LNCaP clone FGC (cell line): ENCODE measurements at regions not wholly inside any gene's neighbourhood (a gene's known extent, or its start where the extent isn't known, plus 50 kb on each side); places are given as distances from the start of the nearest gene placed in this dataset.

ENCODE experiments used
- DNase-seq: peaks from one replicate; pipeline ENCODE4 v3.0.0-alpha.2; 2011; ENCODE audit warnings: low read depth
- H3K4me3 ChIP-seq: 2 replicates; pipeline ENCODE4 v1.5.1; 2011; ENCODE audit warnings: mild to moderate bottlenecking, low read depth, low read length, control low read depth
- CTCF ChIP-seq: IDR thresholded peaks from 2 replicates; pipeline ENCODE4 v1.5.1; 2012; ENCODE audit warnings: mild to moderate bottlenecking; ENCODE audit not compliant: control insufficient read depth, insufficient read depth; ENCODE audit errors: extremely low read depth

GRCh38 chr2:199693861-199694260, 157.1 kb downstream of the FTCDNL1 start:
- no peak for TF ChIP-seq CTCF
- no peak overlapping the region for H3K4me3 ChIP-seq
- DNase-seq = no peak

- TF ChIP-seq CTCF = no peak
- peak; percentile 27 for DNase-seq
These were observed 158.5 kb downstream of the FTCDNL1 start for GRCh38 chr2:199692489-199692888.

GRCh38 chr2:199690225-199690624, 160.8 kb downstream of the FTCDNL1 start:
- TF ChIP-seq CTCF = no peak
- no peak for DNase-seq
- H3K4me3 ChIP-seq = no peak overlapping the region

More at GRCh38 chr2:199692489-199692888, 158.5 kb downstream of the FTCDNL1 start:
- no peak overlapping the region for H3K4me3 ChIP-seq

GRCh38 chr2:199685669-199686068, 165.3 kb downstream of the FTCDNL1 start:
- TF ChIP-seq CTCF = no peak
- DNase-seq = no peak
- no peak overlapping the region for H3K4me3 ChIP-seq

GRCh38 chr2:199684832-199685231, 166.2 kb downstream of the FTCDNL1 start:
- TF ChIP-seq CTCF = no peak
- DNase-seq = no peak
- H3K4me3 ChIP-seq = no peak overlapping the region

GRCh38 chr2:199684168-199684567, 166.8 kb downstream of the FTCDNL1 start:
- H3K4me3 ChIP-seq = no peak overlapping the region
- no peak for DNase-seq
- TF ChIP-seq CTCF = no peak

GRCh38 chr2:199682001-199682400, 169.0 kb downstream of the FTCDNL1 start:
- DNase-seq = no peak
- H3K4me3 ChIP-seq = no peak overlapping the region
- no peak for TF ChIP-seq CTCF
